HUES48 (cell line): ENCODE measurements at regions not wholly inside any gene's neighbourhood (a gene's known extent, or its start where the extent isn't known, plus 50 kb on each side); places are given as distances from the start of the nearest gene placed in this dataset.
"Not testable (repeated sequence)": the region's sequence is repeated elsewhere in the genome, so short reads cannot be mapped to it uniquely, and the experiment has no call there.

Experiments used
- H3K27ac ChIP-seq: one replicate; pipeline ENCODE4 v1.7.0; 2013; ENCODE audit warnings: low read depth, low read length, inconsistent platforms
- H3K27me3 ChIP-seq: 2 replicates; pipeline ENCODE4 v1.6.1; 2013; ENCODE audit warnings: mild to moderate bottlenecking, low read length; ENCODE audit not compliant: control insufficient read depth, insufficient read depth
- H3K36me3 ChIP-seq: 2 replicates; pipeline ENCODE4 v1.6.1; 2013; ENCODE audit warnings: low read length; ENCODE audit not compliant: control insufficient read depth, insufficient read depth
- H3K4me1 ChIP-seq: 2 replicates; pipeline ENCODE4 v1.6.1; 2013; ENCODE audit warnings: mild to moderate bottlenecking, low read length; ENCODE audit not compliant: control insufficient read depth, insufficient read depth
- H3K4me3 ChIP-seq: 2 replicates; pipeline ENCODE4 v1.5.1; 2013; ENCODE audit warnings: mild to moderate bottlenecking, low read depth, low read length
- H3K9ac ChIP-seq: 2 replicates; pipeline ENCODE4 v1.6.1; 2013; ENCODE audit warnings: mild to moderate bottlenecking, low read depth, low read length, moderate library complexity
- H3K9me3 ChIP-seq: 2 replicates; pipeline ENCODE4 v1.6.1; 2013; ENCODE audit warnings: low read length; ENCODE audit not compliant: control insufficient read depth, insufficient read depth

- no peak overlapping the region for H3K4me3 ChIP-seq
- 0 out of 2 replicates have a peak, but pooled peaks cover 4% of the 10 kb centered on the region for H3K4me1 ChIP-seq
- H3K9ac ChIP-seq, result no peak overlapping the region
- no peak overlapping the region for H3K27ac ChIP-seq
- no peaks in the 10 kb centered on the region for H3K9me3 ChIP-seq
- H3K27me3 ChIP-seq, result no peaks in the 10 kb centered on the region
- H3K36me3 ChIP-seq, result no peaks in the 10 kb centered on the region
Measured at GRCh38 chr2:31813016-31813415, 197.8 kb downstream of the MEMO1 start.

DNA sequence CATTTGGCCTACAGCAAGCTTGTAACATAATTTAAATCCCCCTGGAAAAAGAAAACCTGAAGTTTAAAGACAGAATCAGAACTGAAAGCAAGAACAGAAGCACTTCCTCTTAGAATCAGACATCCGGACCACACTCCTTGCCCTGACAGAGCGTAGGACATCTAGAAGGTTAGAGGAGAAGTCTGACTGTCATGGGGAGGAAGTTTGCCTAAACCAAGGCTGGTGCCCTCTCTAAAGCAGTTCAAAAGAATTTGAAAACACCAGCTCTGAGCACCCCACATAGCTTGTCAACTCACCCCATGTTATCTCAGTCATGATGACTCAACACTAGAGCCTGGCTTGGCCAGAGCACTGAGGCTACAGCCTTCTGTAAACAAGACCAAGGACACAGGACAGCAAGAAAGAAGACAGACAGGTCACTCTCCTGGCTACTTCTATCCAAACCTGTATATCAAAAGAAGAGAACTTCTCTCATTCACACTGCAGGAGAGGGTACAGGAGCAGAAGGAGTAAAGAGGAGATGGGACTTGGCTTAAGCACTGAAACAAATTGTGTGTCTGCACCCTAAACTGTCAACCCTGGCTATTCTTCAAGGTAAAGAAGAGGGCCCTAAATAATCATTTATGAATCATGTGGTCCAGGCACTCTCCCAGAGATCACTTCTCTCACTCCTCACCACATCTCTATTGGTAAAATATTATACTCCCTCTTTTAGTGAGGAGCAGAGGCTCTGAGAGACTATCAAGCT lies 198.6 kb downstream of the MEMO1 start:
- Histone ChIP-seq H3K9ac (no peak overlapping the region), H3K27me3 (no peaks in the 10 kb centered on the region), H3K4me1 (0 out of 2 replicates have a peak, but pooled peaks cover 4% of the 10 kb centered on the region), H3K36me3 (no peaks in the 10 kb centered on the region), H3K9me3 (no peaks in the 10 kb centered on the region), H3K27ac (no peak overlapping the region), H3K4me3 (no peak overlapping the region)

DNA sequence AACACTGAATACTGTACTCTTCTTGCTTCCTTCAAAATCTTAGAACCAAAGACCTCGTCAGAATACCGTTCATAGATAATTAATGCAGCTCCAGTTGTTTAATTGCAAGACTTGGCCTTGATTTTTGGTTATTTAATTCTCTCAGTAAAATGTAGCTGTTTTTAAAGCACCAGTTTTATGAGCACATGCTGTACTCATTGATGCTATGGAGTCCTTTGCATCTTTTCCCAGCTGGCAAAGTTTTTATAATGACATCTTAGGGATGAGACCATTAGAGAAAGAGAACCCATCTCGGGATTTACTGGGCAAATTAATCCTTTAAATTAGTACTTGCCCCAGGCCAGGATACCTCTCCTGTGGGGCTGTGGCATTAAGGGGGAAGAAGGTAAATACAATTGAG lies 199.3 kb downstream of the MEMO1 start:
- Histone ChIP-seq H3K4me3 (no peak overlapping the region), H3K36me3 (no peaks in the 10 kb centered on the region), H3K27me3 (no peaks in the 10 kb centered on the region), H3K9ac (no peak overlapping the region), H3K4me1 (0 out of 2 replicates have a peak, but pooled peaks cover 4% of the 10 kb centered on the region), H3K9me3 (no peaks in the 10 kb centered on the region), H3K27ac (no peak overlapping the region)

DNA sequence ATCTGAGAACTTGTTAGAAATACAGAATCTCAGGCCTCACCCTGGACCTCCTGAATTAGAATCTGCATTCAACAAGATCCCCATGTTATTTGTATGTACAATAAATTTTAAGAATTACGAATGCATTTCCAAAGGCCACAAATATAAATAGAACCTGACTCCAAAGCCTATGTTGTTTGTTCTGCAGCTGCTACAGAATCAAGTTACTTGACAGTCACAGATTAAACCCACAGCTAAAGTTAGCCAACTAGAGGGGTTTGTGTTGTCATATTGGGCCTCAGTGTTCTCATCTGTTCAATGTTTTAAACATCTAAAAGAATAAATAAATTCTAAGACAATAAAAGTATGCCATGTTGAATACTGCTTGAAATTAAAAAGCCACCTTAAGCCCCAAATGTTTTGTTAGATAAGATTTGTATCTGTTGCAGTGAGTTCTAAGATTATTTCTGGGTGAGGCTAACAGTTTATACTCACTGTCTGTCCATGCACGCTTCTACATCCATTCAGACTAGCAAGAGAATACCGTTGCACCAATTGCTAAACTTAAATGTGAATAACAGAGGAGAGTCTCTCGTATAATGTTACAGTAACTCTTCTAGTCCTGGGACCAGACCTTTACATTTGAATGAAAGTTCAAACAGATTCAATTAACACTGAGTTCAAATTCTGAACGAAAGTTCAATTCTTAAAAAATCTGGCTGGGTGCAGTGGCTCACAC lies 200.4 kb downstream of the MEMO1 start:
- no peaks in the 10 kb centered on the region for H3K9me3 ChIP-seq
- H3K27ac ChIP-seq, result no peak overlapping the region
- no peaks in the 10 kb centered on the region for H3K36me3 ChIP-seq
- H3K9ac ChIP-seq, result no peak overlapping the region
- 0 out of 2 replicates have a peak, but pooled peaks cover 4% of the 10 kb centered on the region for H3K4me1 ChIP-seq
- no peak overlapping the region for H3K4me3 ChIP-seq
- no peaks in the 10 kb centered on the region for H3K27me3 ChIP-seq

GRCh38 chr2:31805688-31806087 lies 205.1 kb downstream of the MEMO1 start:
- H3K4me1 ChIP-seq, result 0 out of 2 replicates have a peak, but pooled peaks cover 4% of the 10 kb centered on the region
- no peak overlapping the region for H3K27ac ChIP-seq
- H3K9ac ChIP-seq, result no peak overlapping the region
- no peak overlapping the region for H3K4me3 ChIP-seq
- no peaks in the 10 kb centered on the region for H3K36me3 ChIP-seq
- no peaks in the 10 kb centered on the region for H3K27me3 ChIP-seq
- H3K9me3 ChIP-seq, result no peaks in the 10 kb centered on the region

DNA sequence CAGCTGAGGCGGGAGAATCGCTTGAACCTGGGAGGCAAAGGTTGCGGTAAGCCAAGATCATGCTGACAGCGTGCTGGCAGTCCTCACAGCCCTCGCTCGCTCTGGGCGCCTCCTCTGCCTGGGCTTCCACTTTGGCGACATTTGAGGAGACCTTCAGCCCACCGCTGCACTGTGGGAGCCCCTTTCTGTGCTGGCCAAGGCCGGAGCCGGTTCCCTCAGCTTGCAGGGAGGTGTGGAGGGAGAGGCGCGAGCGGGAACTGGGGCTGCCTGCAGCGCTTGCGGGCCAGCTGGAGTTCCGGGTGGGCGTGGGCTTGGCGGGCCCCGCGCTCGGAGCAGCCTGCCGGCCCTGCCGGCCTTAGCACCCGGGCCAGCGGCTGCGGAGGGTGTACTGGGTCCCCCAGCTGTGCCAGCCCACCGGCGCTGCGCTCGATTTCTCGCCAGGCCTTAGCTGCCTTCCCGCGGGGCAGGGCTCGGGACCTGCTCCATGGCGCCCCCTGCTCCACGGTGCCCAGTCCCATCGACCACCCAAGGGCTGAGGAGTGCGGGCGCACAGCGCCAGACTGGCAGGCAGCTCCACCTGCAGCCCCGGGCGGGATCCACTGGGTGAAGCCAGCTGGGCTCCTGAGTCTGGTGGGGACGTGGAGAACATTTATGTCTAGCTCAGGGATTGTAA lies 207.2 kb downstream of the MEMO1 start:
- not testable (repeated sequence) for H3K4me3 ChIP-seq, H3K9ac ChIP-seq, H3K27me3 ChIP-seq, H3K27ac ChIP-seq, H3K9me3 ChIP-seq, H3K36me3 ChIP-seq, H3K4me1 ChIP-seq

DNA sequence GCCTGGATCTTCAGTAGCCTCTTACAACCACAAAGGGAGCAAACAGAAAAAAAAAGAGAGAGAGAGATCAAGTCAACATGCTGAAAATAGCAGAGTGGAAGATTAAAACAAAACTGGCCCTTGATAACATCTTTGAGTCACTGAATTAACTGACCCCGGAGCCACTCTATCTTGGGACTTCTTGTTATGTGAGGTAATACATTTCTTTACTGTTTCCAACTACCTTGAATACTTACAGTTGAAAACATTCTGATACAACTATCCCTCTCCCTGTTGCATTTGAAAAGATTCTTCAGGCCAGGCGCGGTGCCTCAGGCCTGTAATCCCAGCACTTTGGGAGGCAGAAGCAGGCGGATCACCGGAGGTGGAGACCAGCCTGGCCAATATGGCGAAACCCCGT lies 208.1 kb downstream of the MEMO1 start:
- H3K4me3 ChIP-seq, result no peak overlapping the region

GRCh38 chr2:31799282-31799681 lies 211.5 kb downstream of the MEMO1 start:
- H3K9ac ChIP-seq, H3K4me3 ChIP-seq, H3K36me3 ChIP-seq, H3K27ac ChIP-seq, H3K27me3 ChIP-seq, H3K4me1 ChIP-seq: not testable (repeated sequence)
- peaks cover 14% of the 10 kb centered on the region for H3K9me3 ChIP-seq

More for the DNA sequence above, 208.1 kb downstream of the MEMO1 start:
- H3K9ac ChIP-seq, result no peak overlapping the region
- no peaks in the 10 kb centered on the region for H3K27me3 ChIP-seq
- H3K9me3 ChIP-seq, result no peaks in the 10 kb centered on the region
- H3K36me3 ChIP-seq, result no peaks in the 10 kb centered on the region
- no peak overlapping the region for H3K27ac ChIP-seq
- no peaks in the 10 kb centered on the region for H3K4me1 ChIP-seq

DNA sequence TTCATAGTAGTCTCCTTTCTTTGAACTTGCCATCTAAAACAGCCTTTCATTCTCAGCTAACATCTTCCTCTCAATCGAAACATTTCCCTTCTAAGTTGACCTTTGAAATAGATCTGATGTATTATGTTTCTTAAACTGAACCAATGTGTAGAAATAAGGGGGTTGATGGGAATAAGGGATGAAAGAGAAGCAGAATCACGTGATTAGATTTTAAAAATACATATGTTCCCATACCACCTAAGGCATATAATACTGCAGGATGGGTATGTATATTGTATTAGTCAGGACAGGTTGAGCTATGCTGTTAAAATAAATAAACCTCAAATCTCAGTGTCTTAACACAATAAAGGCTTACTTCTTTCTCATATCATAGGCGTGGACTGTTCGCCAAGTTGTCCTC lies 207.5 kb upstream of the SRD5A2 start:
- Histone ChIP-seq H3K27ac (no peak overlapping the region), H3K4me1 (no peaks in the 10 kb centered on the region), H3K4me3 (no peak overlapping the region), H3K9ac (no peak overlapping the region), H3K36me3 (no peaks in the 10 kb centered on the region), H3K27me3 (no peaks in the 10 kb centered on the region), H3K9me3 (peaks cover 26% of the 10 kb centered on the region)

- Histone ChIP-seq H3K9me3 (peaks cover 35% of the 10 kb centered on the region), H3K27me3 (no peaks in the 10 kb centered on the region), H3K4me1 (no peaks in the 10 kb centered on the region), H3K4me3 (no peak overlapping the region), H3K36me3 (no peaks in the 10 kb centered on the region), H3K9ac (no peak overlapping the region), H3K27ac (no peak overlapping the region)
Measured at GRCh38 chr2:31785876-31786275, 205.1 kb upstream of the SRD5A2 start.

DNA sequence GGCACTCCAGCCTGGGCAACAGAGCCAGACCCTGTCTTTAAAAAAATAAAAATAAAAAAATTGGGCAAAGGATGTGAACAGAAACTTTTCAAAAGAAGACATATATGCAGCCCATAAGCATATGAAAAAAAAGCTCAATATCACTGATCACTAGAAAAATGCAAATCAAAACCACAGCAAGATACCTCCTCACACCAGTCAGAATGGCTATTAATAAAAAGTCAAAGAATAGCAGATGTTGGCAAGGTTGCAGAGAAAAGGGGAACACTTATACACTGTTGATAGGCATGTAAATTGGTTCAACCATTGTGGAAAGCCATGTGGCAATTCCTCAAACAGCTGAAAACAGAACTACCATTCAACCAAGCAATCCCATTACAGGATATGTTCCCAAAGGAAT lies 204.1 kb upstream of the SRD5A2 start:
- Histone ChIP-seq H3K4me3 (no peak overlapping the region), H3K27me3 (no peaks in the 10 kb centered on the region), H3K27ac (no peak overlapping the region), H3K36me3 (no peaks in the 10 kb centered on the region), H3K9me3 (peaks cover 35% of the 10 kb centered on the region), H3K9ac (no peak overlapping the region), H3K4me1 (no peaks in the 10 kb centered on the region)
